Karpas-422 (cell line): ENCODE measurements at regions not wholly inside any gene's neighbourhood (a gene's known extent, or its start where the extent isn't known, plus 50 kb on each side); places are given as distances from the start of the nearest gene placed in this dataset.
"Not testable (repeated sequence)": the region's sequence is repeated elsewhere in the genome, so short reads cannot be mapped to it uniquely, and the experiment has no call there.

Experiments used
- DNase-seq: peaks from one replicate; pipeline ENCODE4 v3.0.0-alpha.2; 2015
- H2AFZ ChIP-seq: fragments of 200-600 bp; sonication (generic); 2 replicates; pipeline ENCODE4 v1.6.1; 2014; ENCODE audit warnings: antibody characterized with exemption, low read length, mixed read lengths
- H3K27ac ChIP-seq: fragments of 200-600 bp; sonication (generic); 2 replicates; pipeline ENCODE4 v1.5.1; 2014; ENCODE audit warnings: mild to moderate bottlenecking, low read length, moderate library complexity
- H3K27me3 ChIP-seq: fragments of 200-600 bp; sonication (generic); 2 replicates; pipeline ENCODE4 v1.6.1; 2014; ENCODE audit warnings: low read length, mixed read lengths
- H3K36me3 ChIP-seq: fragments of 200-600 bp; sonication (generic); 2 replicates; pipeline ENCODE4 v1.6.1; 2014; ENCODE audit warnings: low read length, mixed read lengths; ENCODE audit not compliant: insufficient read depth
- H3K4me1 ChIP-seq: fragments of 200-600 bp; sonication (generic); 2 replicates; pipeline ENCODE4 v1.6.1; 2014; ENCODE audit warnings: mild to moderate bottlenecking, low read length, mixed read lengths
- H3K4me2 ChIP-seq: fragments of 200-600 bp; sonication (generic); 2 replicates; pipeline ENCODE4 v1.6.1; 2014; ENCODE audit warnings: low read length, low read depth, mild to moderate bottlenecking; ENCODE audit not compliant: poor library complexity, severe bottlenecking
- H3K4me3 ChIP-seq: fragments of 200-600 bp; sonication (generic); 2 replicates; pipeline ENCODE4 v1.5.1; 2014; ENCODE audit warnings: mild to moderate bottlenecking, antibody characterized with exemption, low read length, mixed read lengths
- H3K79me2 ChIP-seq: fragments of 200-600 bp; sonication (generic); 2 replicates; pipeline ENCODE4 v1.6.1; 2014; ENCODE audit warnings: mild to moderate bottlenecking, low read length, mixed read lengths
- H3K9ac ChIP-seq: fragments of 200-600 bp; sonication (generic); 2 replicates; pipeline ENCODE4 v1.6.0; 2014; ENCODE audit warnings: low read length
- H3K9me2 ChIP-seq: fragments of 200-600 bp; sonication (generic), shearing (Covaris generic); replicated peaks from 2 replicates; pipeline ENCODE4 v1.6.0; 2014; ENCODE audit warnings: mild to moderate bottlenecking, low read length, moderate library complexity; ENCODE audit not compliant: insufficient read depth
- H3K9me3 ChIP-seq: fragments of 300-700, 200-600 bp; sonication (generic); 2 replicates; pipeline ENCODE4 v1.6.1; 2014; ENCODE audit warnings: low read length, mixed read lengths
- H4K20me1 ChIP-seq: fragments of 200-600 bp; sonication (generic); 2 replicates; pipeline ENCODE4 v1.6.1; 2014; ENCODE audit warnings: mild to moderate bottlenecking, antibody characterized with exemption, low read length, low read depth; ENCODE audit not compliant: insufficient read depth

DNA sequence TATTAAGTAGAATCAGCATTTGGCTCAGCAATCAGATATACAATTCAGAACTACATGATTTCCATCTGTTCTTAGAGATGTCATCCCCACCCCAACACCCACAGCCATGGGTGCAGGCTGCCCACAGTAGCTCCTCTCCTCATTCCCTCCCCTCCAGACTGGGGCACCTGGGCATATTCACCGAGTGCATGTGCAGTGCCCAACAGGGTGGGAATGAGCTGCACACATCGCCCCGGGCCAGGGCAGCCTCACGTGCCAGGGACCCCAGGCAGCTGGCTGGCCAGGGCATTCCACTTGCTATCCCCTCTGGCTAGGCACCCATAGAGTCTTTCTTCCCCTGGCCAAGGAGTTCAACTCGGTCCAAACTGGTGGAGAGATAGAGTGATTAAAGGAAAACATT lies 461.9 kb upstream of the NUDT12 start:
- no peak overlapping the region for H3K4me2 ChIP-seq
- H3K27me3 ChIP-seq, result no peaks in the 10 kb centered on the region
- no peak overlapping the region for H2AFZ ChIP-seq
- H3K9me2 ChIP-seq, result no peaks in the 10 kb centered on the region
- DNase-seq, result no peak
- H3K4me3 ChIP-seq, result no peak overlapping the region
- no peaks in the 10 kb centered on the region for H3K79me2 ChIP-seq
- H3K27ac ChIP-seq, result no peak overlapping the region
- no peaks in the 10 kb centered on the region for H3K36me3 ChIP-seq
- no peak overlapping the region for H3K9ac ChIP-seq
- no peaks in the 10 kb centered on the region for H4K20me1 ChIP-seq
- H3K9me3 ChIP-seq, result no peaks in the 10 kb centered on the region; the same call in 1 of the 2 replicates
- H3K4me1 ChIP-seq, result no peaks in the 10 kb centered on the region

DNA sequence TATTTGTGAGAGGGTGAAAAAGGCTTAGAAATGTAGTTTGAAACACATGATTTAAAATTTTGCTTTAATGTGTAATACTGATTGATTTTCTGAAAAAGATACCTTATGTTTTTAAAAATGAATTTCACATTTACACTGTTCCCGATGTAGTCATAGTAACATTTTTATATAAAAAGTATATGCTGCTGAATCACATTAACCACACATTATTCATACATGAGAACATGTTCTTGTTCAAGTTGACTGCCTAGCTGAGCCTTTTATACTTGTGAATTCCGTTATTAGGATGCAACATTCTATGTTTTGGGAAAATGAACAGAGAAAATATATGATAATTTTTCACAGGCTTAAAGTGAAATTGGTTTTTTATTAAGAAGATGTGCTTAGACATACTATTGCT lies 461.1 kb upstream of the NUDT12 start:
- Histone ChIP-seq H3K9ac (no peak overlapping the region), H3K27me3 (no peaks in the 10 kb centered on the region), H3K9me3 (peaks cover under 1% of the 10 kb centered on the region), H3K9me2 (no peaks in the 10 kb centered on the region), H3K4me3 (no peak overlapping the region), H3K36me3 (no peaks in the 10 kb centered on the region), H3K4me1 (no peaks in the 10 kb centered on the region), H4K20me1 (no peaks in the 10 kb centered on the region), H2AFZ (no peak overlapping the region), H3K79me2 (no peaks in the 10 kb centered on the region), H3K4me2 (no peak overlapping the region), H3K27ac (no peak overlapping the region)
- DNase-seq, result no peak

GRCh38 chr5:104019956-104020355 lies 457.4 kb upstream of the NUDT12 start:
- Histone ChIP-seq H3K27ac (no peak overlapping the region), H3K36me3 (no peaks in the 10 kb centered on the region)

GRCh38 chr5:104018299-104018698 lies 455.7 kb upstream of the NUDT12 start:
- Histone ChIP-seq H3K4me1 (no peaks in the 10 kb centered on the region), H3K36me3 (no peaks in the 10 kb centered on the region), H3K4me3 (no peak overlapping the region), H3K27ac (no peak overlapping the region), H3K4me2 (no peak overlapping the region), H3K9me2 (no peaks in the 10 kb centered on the region), H3K79me2 (no peaks in the 10 kb centered on the region), H3K9me3 (peaks cover 9% of the 10 kb centered on the region; the same call in 1 of the 2 replicates), H3K9ac (no peak overlapping the region), H4K20me1 (no peaks in the 10 kb centered on the region), H3K27me3 (no peaks in the 10 kb centered on the region), H2AFZ (no peak overlapping the region)
- no peak for DNase-seq

More at GRCh38 chr5:104019956-104020355, 457.4 kb upstream of the NUDT12 start:
- H3K9ac ChIP-seq, result no peak overlapping the region
- no peaks in the 10 kb centered on the region for H3K4me1 ChIP-seq
- no peaks in the 10 kb centered on the region for H4K20me1 ChIP-seq
- H3K4me2 ChIP-seq, result no peak overlapping the region
- H2AFZ ChIP-seq, result no peak overlapping the region
- H3K9me2 ChIP-seq, result no peaks in the 10 kb centered on the region
- DNase-seq, result no peak
- H3K79me2 ChIP-seq, result no peaks in the 10 kb centered on the region
- no peaks in the 10 kb centered on the region for H3K27me3 ChIP-seq
- H3K9me3 ChIP-seq, result peaks cover 9% of the 10 kb centered on the region; the same call in 1 of the 2 replicates
- H3K4me3 ChIP-seq, result no peak overlapping the region

DNA sequence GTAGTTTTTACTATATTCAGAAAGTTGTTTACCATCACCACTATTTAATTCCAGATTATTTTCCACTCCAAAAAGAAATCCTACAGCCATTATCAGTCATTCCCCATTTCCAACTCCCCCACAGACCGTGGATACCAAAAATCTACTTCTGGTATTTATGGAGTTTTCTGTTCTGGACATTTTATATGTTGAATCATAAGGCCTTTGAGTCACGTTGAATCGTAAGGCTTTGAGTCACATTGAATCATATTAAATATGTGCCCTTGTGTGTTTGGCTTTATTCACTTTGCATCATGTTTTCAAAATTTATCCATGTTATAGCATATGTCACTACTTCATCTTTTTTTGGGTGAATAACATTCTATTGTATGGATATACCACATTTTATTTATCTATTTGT lies 454.1 kb upstream of the NUDT12 start:
- no peak for DNase-seq
- no peak overlapping the region for H2AFZ ChIP-seq
- H3K4me1 ChIP-seq, result no peaks in the 10 kb centered on the region
- H4K20me1 ChIP-seq, result no peaks in the 10 kb centered on the region
- no peak overlapping the region for H3K4me3 ChIP-seq
- H3K4me2 ChIP-seq, result no peak overlapping the region
- H3K36me3 ChIP-seq, result no peaks in the 10 kb centered on the region
- no peak overlapping the region for H3K27ac ChIP-seq
- H3K9ac ChIP-seq, result no peak overlapping the region
- no peaks in the 10 kb centered on the region for H3K27me3 ChIP-seq
- H3K9me3 ChIP-seq, result peaks cover 9% of the 10 kb centered on the region; the same call in 1 of the 2 replicates
- H3K79me2 ChIP-seq, result no peaks in the 10 kb centered on the region
- H3K9me2 ChIP-seq, result no peaks in the 10 kb centered on the region

GRCh38 chr5:104015765-104016164 lies 453.2 kb upstream of the NUDT12 start:
- Histone ChIP-seq H3K9me2 (no peaks in the 10 kb centered on the region), H2AFZ (no peak overlapping the region), H3K79me2 (no peaks in the 10 kb centered on the region), H3K36me3 (no peaks in the 10 kb centered on the region), H3K9ac (no peak overlapping the region), H3K9me3 (peaks cover 9% of the 10 kb centered on the region; the same call in 1 of the 2 replicates), H3K4me1 (no peaks in the 10 kb centered on the region), H3K27ac (no peak overlapping the region), H4K20me1 (no peaks in the 10 kb centered on the region), H3K4me3 (no peak overlapping the region), H3K27me3 (no peaks in the 10 kb centered on the region), H3K4me2 (no peak overlapping the region)
- no peak for DNase-seq

DNA sequence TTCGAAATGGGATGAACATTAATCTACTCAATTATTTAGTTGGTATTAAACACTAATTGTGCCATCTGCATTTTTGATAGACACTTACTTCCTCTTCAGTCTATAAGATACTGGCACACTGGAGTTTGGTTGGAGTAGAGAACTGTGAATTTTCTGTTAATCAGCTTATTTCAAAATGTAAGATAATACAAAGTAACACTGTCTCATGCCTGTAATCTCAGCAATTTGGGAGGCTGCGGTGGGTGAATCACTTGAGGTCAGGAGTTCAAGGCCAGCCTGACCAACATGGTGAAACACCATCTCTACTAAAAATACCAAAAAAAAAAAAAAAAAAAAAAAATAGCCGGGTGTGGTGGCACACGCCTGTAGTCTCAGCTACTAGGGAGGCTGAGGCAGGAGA lies 440.2 kb upstream of the NUDT12 start:
- not testable (repeated sequence) for H3K36me3 ChIP-seq, H3K79me2 ChIP-seq, H3K27ac ChIP-seq, H3K9me2 ChIP-seq, H3K4me2 ChIP-seq, H2AFZ ChIP-seq, H3K4me1 ChIP-seq, H3K27me3 ChIP-seq, H3K4me3 ChIP-seq, H4K20me1 ChIP-seq, H3K9ac ChIP-seq, H3K9me3 ChIP-seq, DNase-seq

- Histone ChIP-seq H3K27ac (no peak overlapping the region), H3K79me2 (no peaks in the 10 kb centered on the region), H3K9me3 (peaks cover 3% of the 10 kb centered on the region; the same call in 1 of the 2 replicates), H4K20me1 (no peaks in the 10 kb centered on the region), H3K36me3 (no peaks in the 10 kb centered on the region), H3K4me1 (no peaks in the 10 kb centered on the region), H3K4me3 (no peak overlapping the region), H2AFZ (no peak overlapping the region), H3K4me2 (no peak overlapping the region), H3K9ac (no peak overlapping the region), H3K27me3 (no peaks in the 10 kb centered on the region), H3K9me2 (no peaks in the 10 kb centered on the region)
- no peak for DNase-seq
Measured at GRCh38 chr5:104001136-104001535, 438.5 kb upstream of the NUDT12 start.

DNA sequence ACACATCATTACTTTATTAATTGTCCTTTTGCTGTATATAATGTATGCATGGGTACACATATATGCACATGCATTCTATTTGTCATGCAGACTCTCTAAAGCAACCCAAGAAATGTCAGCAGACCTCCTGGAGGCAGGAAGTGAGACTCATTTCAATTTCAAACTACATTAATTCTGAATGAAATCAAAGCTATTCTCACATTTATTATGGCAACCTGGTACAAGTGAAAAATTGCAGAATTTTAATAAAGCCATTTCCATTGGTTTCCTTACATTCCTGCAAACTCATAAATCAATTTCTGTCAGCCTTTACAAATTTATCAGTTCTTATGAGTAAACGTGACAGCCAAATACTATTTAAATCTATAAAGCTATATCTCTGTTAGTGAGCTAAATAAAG lies 430.4 kb upstream of the NUDT12 start:
- no peak overlapping the region for H2AFZ ChIP-seq
- no peaks in the 10 kb centered on the region for H3K36me3 ChIP-seq
- no peak overlapping the region for H3K4me3 ChIP-seq
- no peak for DNase-seq
- H3K27ac ChIP-seq, result no peak overlapping the region
- no peaks in the 10 kb centered on the region for H3K27me3 ChIP-seq
- no peaks in the 10 kb centered on the region for H4K20me1 ChIP-seq
- no peaks in the 10 kb centered on the region for H3K79me2 ChIP-seq
- 0 out of 2 replicates have a peak, but pooled peaks cover 4% of the 10 kb centered on the region for H3K9me3 ChIP-seq
- H3K9ac ChIP-seq, result no peak overlapping the region
- H3K4me1 ChIP-seq, result no peaks in the 10 kb centered on the region
- H3K4me2 ChIP-seq, result no peak overlapping the region
- no peaks in the 10 kb centered on the region for H3K9me2 ChIP-seq
